H1 (cell line): ENCODE measurements at regions not wholly inside any gene's neighbourhood (a gene's known extent, or its start where the extent isn't known, plus 50 kb on each side); places are given as distances from the start of the nearest gene placed in this dataset.

Experiments
- CHD1 ChIP-seq: IDR thresholded peaks from 2 replicates; pipeline ENCODE4 v1.6.1; 2012; ENCODE audit warnings: low read depth, low read length, improper control_type of control experiment
- CTCF ChIP-seq, 3 experiments: IDR thresholded peaks; 1 replicate in 2 of 3; 2 replicates in 1 of 3; pipeline versions ENCODE4 v1.5.1 to v1.6.1; 2011; ENCODE audit warnings: low read length in 3 of 3, mild to moderate bottlenecking in 3 of 3, inconsistent platforms in 2 of 3, low read depth in 1 of 3, moderate library complexity in 1 of 3; ENCODE audit not compliant: insufficient read depth in 1 of 3; ENCODE audit errors: control extremely low read depth in 1 of 3
- JUND ChIP-seq: IDR thresholded peaks from 2 replicates; pipeline ENCODE4 v1.6.1; 2011; ENCODE audit warnings: mild to moderate bottlenecking, improper control_type of control experiment, low read length

GRCh38 chr5:138641547-138642298 lies 66.5 kb upstream of the HSPA9 start (continued):
- TF ChIP-seq CHD1: no peak
- peak in 2 of 3 experiments; percentile 86 to 88; a peak in 3 of 4 replicates for TF ChIP-seq CTCF (IDR thresholded peaks at IDR 0.05; ENCODE audit: control extremely low read depth in 1 of 3, insufficient read depth in 1 of 3, low read depth in 1 of 3, low read length in 3 of 3)
- TF ChIP-seq JUND: peak; percentile 50; the same call in 1 of the 2 replicates
